ENCODE measurements at regions not wholly inside any gene's neighbourhood (a gene's known extent, or its start where the extent isn't known, plus 50 kb on each side); places are given as distances from the start of the nearest gene placed in this dataset.
"Not testable (repeated sequence)": the region's sequence is repeated elsewhere in the genome, so short reads cannot be mapped to it uniquely, and the experiment has no call there.

- no peak for DNase-seq (ENCODE audit: low read depth, low spot score)
These were observed 132.2 kb downstream of the GPX5 start for GRCh38 chr6:28657769-28658465.

- no peak for DNase-seq (ENCODE audit: low read depth, low spot score)
These were observed 133.0 kb downstream of the GPX5 start for GRCh38 chr6:28658475-28659249.

GRCh38 chr6:28659250-28659566 is 133.5 kb downstream of the GPX5 start:
- no peak for DNase-seq (ENCODE audit: low read depth, low spot score)

- DNase-seq (ENCODE audit: low read depth, low spot score), result no peak
These were observed 135.5 kb downstream of the GPX5 start for GRCh38 chr6:28661097-28661713.

GRCh38 chr6:28664870-28665396 is 139.3 kb downstream of the GPX5 start:
- DNase-seq (ENCODE audit: low read depth, low spot score), result no peak

- no peak for DNase-seq (ENCODE audit: low read depth, low spot score)
These were observed 147.7 kb downstream of the GPX5 start for GRCh38 chr6:28673417-28673786.

- no peak for DNase-seq (ENCODE audit: low read depth, low spot score)
These were observed 148.3 kb downstream of the GPX5 start for GRCh38 chr6:28673787-28674671.

GRCh38 chr6:28675600-28675999 is 149.9 kb downstream of the GPX5 start:
- DNase-seq (ENCODE audit: low read depth, low spot score), result no peak

- no peak for DNase-seq (ENCODE audit: low read depth, low spot score)
These were observed 156.9 kb downstream of the GPX5 start for GRCh38 chr6:28682542-28682941.

GRCh38 chr6:28682956-28683685 is 157.4 kb downstream of the GPX5 start:
- DNase-seq (ENCODE audit: low read depth, low spot score), result not testable (repeated sequence)

GRCh38 chr6:28683945-28684538 is 158.4 kb downstream of the GPX5 start:
- no peak for DNase-seq (ENCODE audit: low read depth, low spot score)

- DNase-seq (ENCODE audit: low read depth, low spot score), result not testable (repeated sequence)
These were observed 160.3 kb downstream of the GPX5 start for GRCh38 chr6:28685960-28686359.

- not testable (repeated sequence) for DNase-seq (ENCODE audit: low read depth, low spot score)
These were observed 160.9 kb downstream of the GPX5 start for GRCh38 chr6:28686446-28687027.

GRCh38 chr6:28687309-28687981 is 161.8 kb downstream of the GPX5 start:
- DNase-seq (ENCODE audit: low read depth, low spot score), result not testable (repeated sequence)

- DNase-seq (ENCODE audit: low read depth, low spot score), result not testable (repeated sequence)
These were observed 166.3 kb downstream of the GPX5 start for GRCh38 chr6:28691991-28692390.

GRCh38 chr6:28693033-28693750 is 167.5 kb downstream of the GPX5 start:
- no peak for DNase-seq (ENCODE audit: low read depth, low spot score)

GRCh38 chr6:28693751-28694443 is 168.2 kb downstream of the GPX5 start:
- no peak for DNase-seq (ENCODE audit: low read depth, low spot score)

GRCh38 chr6:28695715-28696114 is 170.0 kb downstream of the GPX5 start:
- no peak for DNase-seq (ENCODE audit: low read depth, low spot score)

Measured in iPS DF 19.7 (cell line).